Thymus (tissue), 11 donors: ENCODE measurements at regions not wholly inside any gene's neighbourhood (a gene's known extent, or its start where the extent isn't known, plus 50 kb on each side); places are given as distances from the start of the nearest gene placed in this dataset.
"Not testable (repeated sequence)": the region's sequence is repeated elsewhere in the genome, so short reads cannot be mapped to it uniquely, and the experiment has no call there.

Source experiments
- DNase-seq, 9 donors: peaks; one replicate each; pipeline ENCODE4 v3.0.0-alpha.2; 2013; ENCODE audit warnings: low spot score in 9 of 9, low read depth in 6 of 9, missing footprints in 1 of 9
- H3K27ac ChIP-seq, 2 donors: one replicate each; pipeline ENCODE4 v1.5.1; 2013; ENCODE audit warnings: control low read depth in 1 of 2, low read depth in 1 of 2, low read length in 1 of 2, mild to moderate bottlenecking in 1 of 2, moderate library complexity in 1 of 2
- H3K27me3 ChIP-seq, 2 donors: one replicate each; pipeline ENCODE4 v1.5.1; 2013; ENCODE audit warnings: low read length in 1 of 2; ENCODE audit not compliant: control insufficient read depth in 2 of 2, insufficient read depth in 1 of 2
- H3K36me3 ChIP-seq, 2 donors: one replicate each; pipeline ENCODE4 v1.5.1; 2013; ENCODE audit warnings: low read length in 1 of 2, mild to moderate bottlenecking in 1 of 2, moderate library complexity in 1 of 2; ENCODE audit not compliant: control insufficient read depth in 2 of 2, insufficient read depth in 2 of 2
- H3K4me1 ChIP-seq, 2 donors: one replicate each; pipeline ENCODE4 v1.5.1; 2013; ENCODE audit warnings: low read length in 2 of 2; ENCODE audit not compliant: control insufficient read depth in 2 of 2, insufficient read depth in 2 of 2
- H3K4me3 ChIP-seq, 2 donors: one replicate each; pipeline ENCODE4 v1.5.1; 2013; ENCODE audit warnings: low read length in 2 of 2, control low read depth in 1 of 2, mild to moderate bottlenecking in 1 of 2
- H3K9me3 ChIP-seq, 2 donors: one replicate each; pipeline ENCODE4 v1.5.1; 2013; ENCODE audit warnings: low read length in 1 of 2, mild to moderate bottlenecking in 1 of 2; ENCODE audit not compliant: control insufficient read depth in 2 of 2, insufficient read depth in 1 of 2
- whole genome bisulfite sequencing: extraction: QIAGEN DNeasy Blood & Tissue Kit; methylation state at CpG from one replicate; pipeline ENCODE4 v1.1.7; 2013; 5-methylcytosine and 5-hydroxymethylcytosine counted together
- donor health status: healthy.

DNA sequence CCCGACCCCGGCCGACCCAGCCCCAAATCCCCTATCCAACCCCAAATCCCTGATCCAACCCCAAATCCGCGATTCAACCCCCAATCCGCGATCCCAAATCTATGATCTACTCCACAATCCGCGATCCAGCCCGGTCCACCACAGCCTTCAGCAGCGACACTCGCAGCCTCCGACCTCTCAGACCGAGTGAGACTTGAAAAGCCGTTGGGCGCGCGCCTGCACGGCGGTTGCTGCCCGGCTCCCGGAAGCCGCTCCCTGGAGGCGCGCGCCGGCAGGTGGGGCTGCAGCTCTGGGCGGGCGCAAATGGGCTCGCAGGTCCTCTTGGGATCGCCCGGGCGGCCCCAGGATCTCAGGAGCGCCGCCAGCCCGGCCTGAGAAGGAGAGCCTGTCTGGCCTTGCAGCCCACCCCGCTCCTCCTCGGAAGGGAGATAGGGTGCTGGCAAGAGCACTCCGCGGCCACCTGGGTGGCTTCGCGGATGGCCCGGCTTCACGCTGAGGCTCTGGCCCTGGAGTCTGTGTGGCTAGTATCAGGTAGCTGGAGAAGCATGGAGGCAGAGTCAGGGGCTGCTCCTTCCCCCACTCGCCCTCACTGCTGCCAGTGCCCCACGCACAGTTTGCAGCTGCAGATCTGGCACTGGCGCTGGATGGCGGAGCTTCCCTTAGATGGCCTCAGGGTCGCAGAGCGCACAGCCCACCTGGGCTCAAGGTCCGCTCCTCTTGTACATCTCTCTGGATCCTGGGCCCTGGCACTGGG lies 533.4 kb upstream of the DEFB115 start:
- not testable (repeated sequence) for H3K27ac ChIP-seq, H3K27me3 ChIP-seq, H3K36me3 ChIP-seq, H3K4me1 ChIP-seq
- peak in 4 of 9 donors; percentile 0 to 17 (median 2) for DNase-seq
- Histone ChIP-seq H3K9me3 (peaks cover 0 to 21% of the 10 kb centered on the region in 2 donors), H3K4me3 (peak overlapping the region in 1 of 2 donors; percentile 36)
- 15% methylated on average over 51 of the region's 51 CpGs for WGBS

DNA sequence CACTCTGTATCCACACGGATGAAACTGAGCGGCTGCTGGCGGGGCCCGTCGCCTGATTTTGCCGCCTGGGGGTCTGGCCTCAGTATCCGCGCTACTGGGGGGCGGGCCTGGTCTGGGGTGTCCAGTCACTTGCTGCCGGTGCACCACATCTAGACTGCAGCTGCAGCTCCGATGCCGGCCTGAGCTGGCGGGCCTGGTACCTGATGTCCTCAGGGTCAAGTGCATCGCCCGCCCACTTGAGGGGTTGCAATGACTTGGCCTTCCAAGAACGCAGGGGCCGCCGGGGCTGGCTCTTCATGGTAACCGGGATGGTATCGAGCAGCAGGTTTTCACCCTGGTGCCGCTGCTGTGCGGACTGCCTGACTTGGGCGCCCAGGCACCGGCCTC lies 532.8 kb upstream of the DEFB115 start:
- not testable (repeated sequence) for DNase-seq, H3K27ac ChIP-seq

DNA sequence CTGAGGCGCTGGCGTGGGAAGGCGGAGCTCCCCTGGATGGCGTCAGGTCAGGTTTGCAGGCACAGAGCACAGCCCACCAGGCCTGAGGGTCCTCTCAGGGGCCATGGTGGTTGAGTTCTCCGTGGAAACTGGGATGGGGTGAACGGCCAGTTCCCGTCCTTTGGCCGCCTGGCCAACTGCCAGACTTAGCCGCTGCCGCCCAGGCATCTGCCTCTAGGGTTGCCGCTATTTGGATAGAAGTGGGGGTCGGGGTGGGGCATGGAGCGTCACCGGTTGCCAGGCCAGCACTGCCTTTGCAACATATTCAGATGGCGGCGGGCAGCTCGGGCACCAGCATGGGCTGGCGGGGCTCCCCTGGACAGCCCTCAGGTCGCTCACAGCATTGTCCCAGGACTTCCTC lies 532.3 kb upstream of the DEFB115 start:
- not testable (repeated sequence) for H3K27me3 ChIP-seq, H3K4me1 ChIP-seq, H3K4me3 ChIP-seq, DNase-seq, H3K36me3 ChIP-seq, H3K27ac ChIP-seq
- 75% methylated on average over 19 of the region's 19 CpGs for WGBS
- H3K9me3 ChIP-seq, result peaks cover 0 to 21% of the 10 kb centered on the region in 2 donors

More for the DNA sequence above, 532.8 kb upstream of the DEFB115 start:
- not testable (repeated sequence) for H3K4me1 ChIP-seq, H3K36me3 ChIP-seq, H3K4me3 ChIP-seq, H3K27me3 ChIP-seq
- 57% methylated on average over 24 of the region's 24 CpGs for WGBS
- H3K9me3 ChIP-seq, result peaks cover 0 to 21% of the 10 kb centered on the region in 2 donors

DNA sequence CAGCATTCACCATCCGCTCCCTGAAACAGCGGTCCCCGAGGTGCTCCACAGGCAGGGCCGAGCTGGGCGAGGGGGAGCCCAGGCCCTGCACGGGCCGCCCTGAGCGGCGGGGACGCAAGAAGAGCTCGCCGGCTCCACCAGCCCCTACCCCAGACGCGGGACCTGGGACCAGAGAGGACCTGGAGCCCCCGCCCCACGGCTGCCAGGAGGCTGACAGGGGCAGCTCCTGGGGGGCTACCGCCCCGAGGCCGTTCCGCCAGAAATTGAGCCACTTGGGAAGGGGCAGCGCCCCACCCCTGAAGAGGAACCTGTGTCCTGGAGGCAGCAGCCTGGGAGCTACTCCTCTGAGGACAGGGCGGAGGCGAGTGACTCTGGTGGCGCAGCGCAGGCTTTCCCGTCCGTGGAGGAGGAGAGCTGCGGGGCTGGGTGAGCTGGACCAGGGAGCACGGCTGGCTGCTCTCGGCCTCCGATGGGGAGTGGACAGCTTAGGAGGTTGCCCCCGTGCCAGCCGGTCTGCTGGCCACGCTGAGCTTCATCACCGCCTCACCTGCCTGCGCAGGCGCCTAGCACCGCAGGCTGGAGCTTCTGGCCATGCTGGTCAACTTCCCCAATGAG lies 529.1 kb upstream of the DEFB115 start:
- H3K4me1 ChIP-seq, H3K27ac ChIP-seq, H3K27me3 ChIP-seq, H3K36me3 ChIP-seq, DNase-seq, H3K4me3 ChIP-seq: not testable (repeated sequence)
- 96% methylated on average over 38 of the region's 38 CpGs for WGBS
- peaks cover 0 to 21% of the 10 kb centered on the region in 2 donors for H3K9me3 ChIP-seq
